Cardiac fibroblast (primary cell): ENCODE measurements at regions not wholly inside any gene's neighbourhood (a gene's known extent, or its start where the extent isn't known, plus 50 kb on each side); places are given as distances from the start of the nearest gene placed in this dataset.
A peak's percentile ranks its signal among the peaks of the same experiment; 100 is the strongest.

ENCODE experiments used
- DNase-seq, 2 donors: peaks; one replicate each; pipeline versions ENCODE4 v3.0.0 to v3.0.0-alpha.2; 2010; ENCODE audit warnings: low read depth in 2 of 2
- H3K4me3 ChIP-seq, 2 donors: replicated peaks in 1 of 2; 1 replicate in 1 of 2; 2 replicates in 1 of 2; pipeline ENCODE4 v1.5.1; 2011; ENCODE audit warnings: low read depth in 2 of 2, low read length in 2 of 2, mild to moderate bottlenecking in 2 of 2, moderate library complexity in 1 of 2
- TF ChIP-seq, protein P1 (sequence below): IDR thresholded peaks from one replicate; pipeline ENCODE4 v1.5.1; 2011; ENCODE audit warnings: low read depth, mild to moderate bottlenecking, low read length, inconsistent platforms

DNA sequence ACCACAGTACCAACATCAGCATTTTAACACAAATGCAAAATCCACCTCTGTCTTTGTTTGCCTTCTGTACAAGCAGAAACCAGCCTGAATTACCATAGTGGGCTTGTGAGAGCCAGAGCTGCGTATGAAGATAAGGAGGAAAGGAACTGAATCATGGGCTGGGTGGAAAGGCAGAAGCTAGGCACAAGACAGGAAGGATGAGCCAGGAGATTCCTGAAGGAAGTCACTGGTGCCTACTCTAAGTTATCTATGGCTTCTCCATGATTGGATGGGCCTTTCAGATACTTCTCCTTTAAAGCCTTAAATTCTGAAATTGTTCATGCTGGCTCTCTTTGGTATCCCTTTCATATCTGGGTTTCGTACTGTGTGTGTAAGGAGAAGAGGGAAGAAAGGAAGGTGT is 140.6 kb downstream of the LCA5 start:
- H3K4me3 ChIP-seq = no peak overlapping the region
- TF ChIP-seq, protein P1, sequence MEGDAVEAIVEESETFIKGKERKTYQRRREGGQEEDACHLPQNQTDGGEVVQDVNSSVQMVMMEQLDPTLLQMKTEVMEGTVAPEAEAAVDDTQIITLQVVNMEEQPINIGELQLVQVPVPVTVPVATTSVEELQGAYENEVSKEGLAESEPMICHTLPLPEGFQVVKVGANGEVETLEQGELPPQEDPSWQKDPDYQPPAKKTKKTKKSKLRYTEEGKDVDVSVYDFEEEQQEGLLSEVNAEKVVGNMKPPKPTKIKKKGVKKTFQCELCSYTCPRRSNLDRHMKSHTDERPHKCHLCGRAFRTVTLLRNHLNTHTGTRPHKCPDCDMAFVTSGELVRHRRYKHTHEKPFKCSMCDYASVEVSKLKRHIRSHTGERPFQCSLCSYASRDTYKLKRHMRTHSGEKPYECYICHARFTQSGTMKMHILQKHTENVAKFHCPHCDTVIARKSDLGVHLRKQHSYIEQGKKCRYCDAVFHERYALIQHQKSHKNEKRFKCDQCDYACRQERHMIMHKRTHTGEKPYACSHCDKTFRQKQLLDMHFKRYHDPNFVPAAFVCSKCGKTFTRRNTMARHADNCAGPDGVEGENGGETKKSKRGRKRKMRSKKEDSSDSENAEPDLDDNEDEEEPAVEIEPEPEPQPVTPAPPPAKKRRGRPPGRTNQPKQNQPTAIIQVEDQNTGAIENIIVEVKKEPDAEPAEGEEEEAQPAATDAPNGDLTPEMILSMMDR = no peak

DNA sequence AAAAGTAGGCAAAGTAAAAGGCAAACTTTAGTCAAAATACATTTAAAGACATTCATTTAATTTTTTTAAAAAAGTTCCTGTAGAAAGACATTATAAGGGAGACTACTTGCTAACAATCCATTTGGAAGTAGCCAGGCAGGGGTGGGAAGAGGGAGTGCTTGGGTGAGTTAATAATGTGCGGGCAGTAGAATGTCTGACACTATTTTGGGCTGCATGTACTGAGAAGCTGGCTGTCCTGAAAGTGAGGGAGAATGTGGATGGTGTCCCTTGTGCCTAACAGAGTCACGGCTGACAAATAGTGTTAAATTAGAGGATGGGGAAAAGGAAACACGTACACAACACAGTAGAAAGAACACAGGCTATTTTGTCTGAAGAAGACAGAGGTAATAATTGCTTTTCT is 142.5 kb downstream of the LCA5 start:
- DNase-seq = no peak
- no peak overlapping the region for H3K4me3 ChIP-seq
- TF ChIP-seq, protein P1 = no peak

More for the DNA sequence above, 140.6 kb downstream of the LCA5 start:
- DNase-seq = no peak

DNA sequence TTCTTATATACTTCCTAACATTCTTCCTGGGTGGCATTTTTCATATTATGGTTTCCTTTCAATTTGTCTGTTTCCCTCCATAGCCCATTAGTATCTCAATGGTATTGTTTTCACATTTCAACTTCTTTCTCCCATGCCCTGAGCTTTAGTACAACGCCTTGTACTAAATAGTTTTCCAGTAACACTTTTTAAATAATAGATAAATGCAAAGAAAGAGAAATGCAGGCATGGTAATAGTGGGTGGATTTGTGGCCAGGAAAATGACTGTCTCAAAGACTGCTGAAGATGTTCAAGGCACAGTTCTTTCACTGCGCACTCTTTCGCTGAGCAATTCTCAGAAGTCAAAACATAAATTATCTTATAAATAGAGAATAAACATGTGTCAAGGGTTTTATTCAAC is 145.1 kb downstream of the LCA5 start:
- TF ChIP-seq, protein P1 = no peak
- no peak overlapping the region for H3K4me3 ChIP-seq
- DNase-seq = no peak

DNA sequence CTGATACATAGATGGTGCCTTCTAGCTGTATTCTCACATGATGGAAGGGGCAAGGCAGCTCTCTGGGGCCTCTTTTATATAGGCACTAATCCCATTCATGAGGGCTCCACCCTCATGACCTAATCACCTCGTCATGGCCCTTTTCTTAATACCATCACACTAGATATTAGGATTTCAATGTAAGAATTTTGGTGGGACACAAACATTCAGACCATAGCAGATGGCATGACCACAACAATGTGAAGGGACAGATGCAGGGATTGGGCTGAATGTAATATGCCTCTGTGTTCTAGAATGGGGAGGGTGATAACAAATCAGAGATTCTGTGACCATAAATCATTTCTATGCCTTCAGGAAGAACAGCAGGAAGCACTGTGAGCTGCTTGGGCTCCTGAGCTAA is 145.8 kb downstream of the LCA5 start:
- DNase-seq = no peak
- H3K4me3 ChIP-seq = no peak overlapping the region
- TF ChIP-seq, protein P1 = no peak

DNA sequence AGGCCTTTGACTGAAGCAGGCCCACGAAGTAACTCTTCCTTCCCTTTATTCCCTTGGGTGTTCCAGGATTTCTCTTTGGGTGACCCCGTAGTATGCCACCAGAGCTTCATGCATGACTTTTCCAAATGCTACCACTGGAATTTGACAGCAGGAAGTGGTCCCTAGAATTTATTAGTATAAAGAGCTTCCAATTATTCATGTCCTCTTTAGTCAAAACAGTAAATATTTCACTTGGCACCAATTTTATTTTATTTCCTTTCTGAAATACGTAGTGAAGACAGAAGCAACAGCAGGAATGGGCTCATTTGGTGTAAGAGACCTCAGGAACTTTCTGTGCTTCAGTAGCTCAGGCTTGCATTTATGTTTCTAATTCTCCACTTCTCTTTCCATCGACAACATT is 151.3 kb downstream of the LCA5 start:
- no peak overlapping the region for H3K4me3 ChIP-seq
- peak; percentile 30 to 81 for DNase-seq
- TF ChIP-seq, protein P1 = no peak

DNA sequence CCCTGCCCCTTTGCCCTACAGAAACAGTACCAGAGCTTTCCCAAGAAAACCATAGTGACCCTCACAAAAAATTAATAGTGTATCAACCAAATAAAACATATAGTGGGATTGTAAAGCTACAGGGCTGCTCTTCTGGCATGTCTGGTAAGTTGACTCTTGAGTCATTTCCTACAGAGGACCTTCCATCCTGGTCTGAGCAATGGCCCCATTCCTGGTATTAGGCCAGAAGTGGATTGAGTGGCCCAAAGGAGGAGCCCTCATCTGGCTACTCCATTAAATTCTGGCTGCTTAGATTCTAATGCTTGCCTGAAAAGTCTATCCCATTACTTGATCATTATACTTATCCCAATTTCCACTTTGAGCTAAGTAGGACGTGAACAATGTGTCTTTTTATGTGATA is 150.9 kb upstream of the HMGN3 start:
- TF ChIP-seq, protein P1 = no peak

DNA sequence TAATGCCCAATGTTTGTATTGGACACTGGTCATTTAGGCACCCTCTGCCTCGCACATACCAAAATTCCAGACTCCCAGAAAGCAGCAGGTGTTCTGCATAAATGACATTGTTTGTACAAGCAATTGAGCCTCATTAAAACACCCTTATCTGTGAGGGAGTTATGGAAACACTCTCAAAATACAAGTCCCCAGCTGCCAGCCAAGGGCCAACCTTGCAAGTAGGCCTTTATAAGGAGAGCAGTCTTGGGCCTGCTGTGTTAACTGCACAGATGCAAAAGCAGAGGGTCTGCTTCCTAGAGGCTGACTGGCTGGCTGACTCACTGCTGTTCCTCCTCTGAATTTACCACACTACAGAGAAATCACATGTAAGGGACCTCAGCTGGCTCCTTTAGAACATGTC is 150.4 kb upstream of the HMGN3 start:
- H3K4me3 ChIP-seq = no peak overlapping the region
- TF ChIP-seq, protein P1 = no peak
- peak; percentile 13 to 51 for DNase-seq

More for the DNA sequence above, 150.9 kb upstream of the HMGN3 start:
- no peak overlapping the region for H3K4me3 ChIP-seq
- peak; percentile 12 to 62 for DNase-seq
